ENCODE measurements at regions not wholly inside any gene's neighbourhood (a gene's known extent, or its start where the extent isn't known, plus 50 kb on each side); places are given as distances from the start of the nearest gene placed in this dataset.

GRCh38 chr2:59428940-59429339 lies 1124.5 kb downstream of the BCL11A start:
- TF ChIP-seq, protein P1, sequence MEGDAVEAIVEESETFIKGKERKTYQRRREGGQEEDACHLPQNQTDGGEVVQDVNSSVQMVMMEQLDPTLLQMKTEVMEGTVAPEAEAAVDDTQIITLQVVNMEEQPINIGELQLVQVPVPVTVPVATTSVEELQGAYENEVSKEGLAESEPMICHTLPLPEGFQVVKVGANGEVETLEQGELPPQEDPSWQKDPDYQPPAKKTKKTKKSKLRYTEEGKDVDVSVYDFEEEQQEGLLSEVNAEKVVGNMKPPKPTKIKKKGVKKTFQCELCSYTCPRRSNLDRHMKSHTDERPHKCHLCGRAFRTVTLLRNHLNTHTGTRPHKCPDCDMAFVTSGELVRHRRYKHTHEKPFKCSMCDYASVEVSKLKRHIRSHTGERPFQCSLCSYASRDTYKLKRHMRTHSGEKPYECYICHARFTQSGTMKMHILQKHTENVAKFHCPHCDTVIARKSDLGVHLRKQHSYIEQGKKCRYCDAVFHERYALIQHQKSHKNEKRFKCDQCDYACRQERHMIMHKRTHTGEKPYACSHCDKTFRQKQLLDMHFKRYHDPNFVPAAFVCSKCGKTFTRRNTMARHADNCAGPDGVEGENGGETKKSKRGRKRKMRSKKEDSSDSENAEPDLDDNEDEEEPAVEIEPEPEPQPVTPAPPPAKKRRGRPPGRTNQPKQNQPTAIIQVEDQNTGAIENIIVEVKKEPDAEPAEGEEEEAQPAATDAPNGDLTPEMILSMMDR (IDR thresholded peaks at IDR 0.05; ENCODE audit: borderline replicate concordance, extremely low read depth, low read length, poor library complexity, severe bottlenecking): no peak
- TF ChIP-seq EZH2 (IDR thresholded peaks at IDR 0.05; ENCODE audit: borderline replicate concordance, low read depth, low read length, severe bottlenecking): no peak
